GM13976 (cell line): ENCODE measurements at regions not wholly inside any gene's neighbourhood (a gene's known extent, or its start where the extent isn't known, plus 50 kb on each side); places are given as distances from the start of the nearest gene placed in this dataset.

Experiments used
- DNase-seq: peaks from one replicate; pipeline ENCODE4 v3.0.0; 2012; ENCODE audit warnings: low spot score
- CTCF ChIP-seq: IDR thresholded peaks from 2 replicates; pipeline ENCODE4 v1.5.1; 2012; ENCODE audit warnings: borderline replicate concordance, mild to moderate bottlenecking; ENCODE audit not compliant: insufficient read depth; ENCODE audit errors: extremely low read depth, missing control alignments, control extremely low read depth
- in situ Hi-C: fragments of 300-500 bp; cut with MboI; formaldehyde crosslinking; loops from one replicate; pipeline ENCODE4 v1.12.0; 2022; ENCODE audit warnings: low sequenced_read_pairs, mixed read lengths, inconsistent platforms; ENCODE audit not compliant: unreplicated experiment

- TF ChIP-seq CTCF = no peak
- in situ Hi-C loops = no loop called here
- no peak for DNase-seq
These were observed 131.8 kb upstream of the LIMCH1 start for GRCh38 chr4:41406113-41406516.

- TF ChIP-seq CTCF = no peak
- no peak for DNase-seq
- in situ Hi-C loops = no loop called here
These were observed 129.8 kb upstream of the LIMCH1 start for GRCh38 chr4:41408150-41408549.

- in situ Hi-C loops = no loop called here
- no peak for DNase-seq
- no peak for TF ChIP-seq CTCF
These were observed 128.9 kb upstream of the LIMCH1 start for GRCh38 chr4:41408859-41409593.

- no peak for DNase-seq
- in situ Hi-C loops = no loop called here
- no peak for TF ChIP-seq CTCF
These were observed 128.4 kb upstream of the LIMCH1 start for GRCh38 chr4:41409594-41409895.

GRCh38 chr4:41410049-41410448 lies 127.9 kb upstream of the LIMCH1 start:
- DNase-seq = no peak
- TF ChIP-seq CTCF = no peak
- in situ Hi-C loops = no loop called here

GRCh38 chr4:41413670-41414411 lies 124.1 kb upstream of the LIMCH1 start:
- in situ Hi-C loops = no loop called here
- no peak for TF ChIP-seq CTCF
- DNase-seq = no peak

- no peak for DNase-seq
- in situ Hi-C loops = no loop called here
- no peak for TF ChIP-seq CTCF
These were observed 123.6 kb upstream of the LIMCH1 start for GRCh38 chr4:41414412-41414779.
